ENCODE measurements at regions not wholly inside any gene's neighbourhood (a gene's known extent, or its start where the extent isn't known, plus 50 kb on each side); places are given as distances from the start of the nearest gene placed in this dataset.

GRCh38 chr5:113869611-113870010 is 356.1 kb downstream of the YTHDC2 start:
- no peak overlapping the region for H3K27ac Mint-ChIP-seq (ENCODE audit: unreplicated experiment)
- H3K4me1 Mint-ChIP-seq (ENCODE audit: unreplicated experiment), result no peaks in the 10 kb centered on the region
- H3K36me3 Mint-ChIP-seq (ENCODE audit: unreplicated experiment), result no peaks in the 10 kb centered on the region
- peaks cover 18% of the 10 kb centered on the region for H3K27me3 Mint-ChIP-seq (ENCODE audit: unreplicated experiment)
- no peak overlapping the region for H3K4me3 Mint-ChIP-seq (ENCODE audit: unreplicated experiment)
- DNase-seq (ENCODE audit: extremely low spot score, unreplicated experiment), result no peak
- H3K9me3 Mint-ChIP-seq (ENCODE audit: unreplicated experiment), result no peaks in the 10 kb centered on the region
- no peak for TF ChIP-seq CTCF (IDR thresholded peaks at IDR 0.05)

- TF ChIP-seq CTCF (IDR thresholded peaks at IDR 0.05), result no peak
- peaks cover 16% of the 10 kb centered on the region for H3K27me3 Mint-ChIP-seq (ENCODE audit: unreplicated experiment)
- no peak overlapping the region for H3K27ac Mint-ChIP-seq (ENCODE audit: unreplicated experiment)
- DNase-seq (ENCODE audit: extremely low spot score, unreplicated experiment), result no peak
- no peaks in the 10 kb centered on the region for H3K4me1 Mint-ChIP-seq (ENCODE audit: unreplicated experiment)
- no peaks in the 10 kb centered on the region for H3K36me3 Mint-ChIP-seq (ENCODE audit: unreplicated experiment)
- H3K4me3 Mint-ChIP-seq (ENCODE audit: unreplicated experiment), result no peak overlapping the region
- H3K9me3 Mint-ChIP-seq (ENCODE audit: unreplicated experiment), result no peaks in the 10 kb centered on the region
Observed at GRCh38 chr5:113871972-113872371, 358.5 kb downstream of the YTHDC2 start.

- Mint-ChIP-seq H3K4me3 (ENCODE audit: unreplicated experiment) (no peak overlapping the region), H3K27me3 (ENCODE audit: unreplicated experiment) (peaks cover 9% of the 10 kb centered on the region), H3K9me3 (ENCODE audit: unreplicated experiment) (no peaks in the 10 kb centered on the region), H3K27ac (ENCODE audit: unreplicated experiment) (no peak overlapping the region), H3K36me3 (ENCODE audit: unreplicated experiment) (no peaks in the 10 kb centered on the region), H3K4me1 (ENCODE audit: unreplicated experiment) (no peaks in the 10 kb centered on the region)
- no peak for TF ChIP-seq CTCF (IDR thresholded peaks at IDR 0.05)
- no peak for DNase-seq (ENCODE audit: extremely low spot score, unreplicated experiment)
Observed at GRCh38 chr5:113875096-113875495, 361.6 kb downstream of the YTHDC2 start.

- Mint-ChIP-seq H3K27ac (ENCODE audit: unreplicated experiment) (no peak overlapping the region), H3K27me3 (ENCODE audit: unreplicated experiment) (peaks cover 10% of the 10 kb centered on the region), H3K36me3 (ENCODE audit: unreplicated experiment) (no peaks in the 10 kb centered on the region), H3K9me3 (ENCODE audit: unreplicated experiment) (no peaks in the 10 kb centered on the region), H3K4me3 (ENCODE audit: unreplicated experiment) (no peak overlapping the region), H3K4me1 (ENCODE audit: unreplicated experiment) (no peaks in the 10 kb centered on the region)
- DNase-seq (ENCODE audit: extremely low spot score, unreplicated experiment), result no peak
- TF ChIP-seq CTCF (IDR thresholded peaks at IDR 0.05), result no peak
Observed at GRCh38 chr5:113891491-113891890, 378.0 kb downstream of the YTHDC2 start.

- H3K9me3 Mint-ChIP-seq (ENCODE audit: unreplicated experiment), result no peaks in the 10 kb centered on the region
- H3K27ac Mint-ChIP-seq (ENCODE audit: unreplicated experiment), result no peak overlapping the region
Observed at GRCh38 chr5:113896789-113897188, 383.3 kb downstream of the YTHDC2 start.

More at GRCh38 chr5:113896789-113897188, 383.3 kb downstream of the YTHDC2 start:
- no peak for TF ChIP-seq CTCF (IDR thresholded peaks at IDR 0.05)
- no peaks in the 10 kb centered on the region for H3K4me1 Mint-ChIP-seq (ENCODE audit: unreplicated experiment)
- no peaks in the 10 kb centered on the region for H3K36me3 Mint-ChIP-seq (ENCODE audit: unreplicated experiment)
- DNase-seq (ENCODE audit: extremely low spot score, unreplicated experiment), result no peak
- no peak overlapping the region for H3K4me3 Mint-ChIP-seq (ENCODE audit: unreplicated experiment)
- peaks cover 22% of the 10 kb centered on the region for H3K27me3 Mint-ChIP-seq (ENCODE audit: unreplicated experiment)

All from osteocyte (in vitro differentiated cells).